ENCODE measurements at regions not wholly inside any gene's neighbourhood (a gene's known extent, or its start where the extent isn't known, plus 50 kb on each side); places are given as distances from the start of the nearest gene placed in this dataset.

DNA sequence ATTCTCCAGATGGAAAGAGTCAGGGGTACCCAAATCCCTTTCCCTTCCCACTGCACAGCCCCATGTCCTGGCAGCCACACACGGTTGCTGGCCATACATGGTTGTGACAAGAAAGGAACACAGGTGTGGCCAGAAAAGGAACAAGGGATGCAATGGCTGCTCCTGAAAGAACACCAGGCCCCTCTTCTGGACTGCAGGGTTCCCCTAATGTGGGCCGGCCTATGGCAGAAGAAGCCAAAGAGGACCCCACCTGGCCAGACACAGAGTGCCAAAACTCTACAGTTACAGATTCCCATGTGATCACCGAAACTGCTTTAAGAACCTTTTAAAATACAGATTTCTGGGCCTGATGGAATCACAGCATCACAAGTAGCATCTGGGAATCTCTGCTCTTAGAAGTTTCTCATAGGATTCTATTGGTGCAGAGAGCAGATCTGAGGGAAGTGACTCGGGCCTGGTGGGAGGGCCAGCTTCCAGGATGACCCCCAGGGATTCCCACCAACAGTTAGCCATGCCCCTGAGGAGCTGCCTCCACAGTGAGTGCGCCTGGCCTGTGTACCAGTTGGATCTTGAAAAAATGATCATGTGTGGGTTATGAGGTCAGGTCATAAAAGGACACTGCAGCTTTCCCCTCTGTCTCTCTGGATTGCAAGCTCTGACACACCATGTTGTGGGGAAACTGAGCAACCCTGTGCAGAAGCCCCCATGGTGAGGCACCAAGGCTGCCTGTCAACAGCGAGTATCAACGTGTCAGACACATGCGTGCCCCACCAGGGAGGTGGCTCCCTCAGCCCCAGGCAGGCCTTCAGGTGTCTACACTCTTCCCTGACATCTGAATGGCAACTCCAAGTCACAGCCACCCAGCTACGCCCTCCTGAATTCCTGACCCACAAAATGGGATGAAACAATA is 89.6 kb upstream of the LANCL2 start:
- TF ChIP-seq, protein P1, sequence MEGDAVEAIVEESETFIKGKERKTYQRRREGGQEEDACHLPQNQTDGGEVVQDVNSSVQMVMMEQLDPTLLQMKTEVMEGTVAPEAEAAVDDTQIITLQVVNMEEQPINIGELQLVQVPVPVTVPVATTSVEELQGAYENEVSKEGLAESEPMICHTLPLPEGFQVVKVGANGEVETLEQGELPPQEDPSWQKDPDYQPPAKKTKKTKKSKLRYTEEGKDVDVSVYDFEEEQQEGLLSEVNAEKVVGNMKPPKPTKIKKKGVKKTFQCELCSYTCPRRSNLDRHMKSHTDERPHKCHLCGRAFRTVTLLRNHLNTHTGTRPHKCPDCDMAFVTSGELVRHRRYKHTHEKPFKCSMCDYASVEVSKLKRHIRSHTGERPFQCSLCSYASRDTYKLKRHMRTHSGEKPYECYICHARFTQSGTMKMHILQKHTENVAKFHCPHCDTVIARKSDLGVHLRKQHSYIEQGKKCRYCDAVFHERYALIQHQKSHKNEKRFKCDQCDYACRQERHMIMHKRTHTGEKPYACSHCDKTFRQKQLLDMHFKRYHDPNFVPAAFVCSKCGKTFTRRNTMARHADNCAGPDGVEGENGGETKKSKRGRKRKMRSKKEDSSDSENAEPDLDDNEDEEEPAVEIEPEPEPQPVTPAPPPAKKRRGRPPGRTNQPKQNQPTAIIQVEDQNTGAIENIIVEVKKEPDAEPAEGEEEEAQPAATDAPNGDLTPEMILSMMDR (IDR thresholded peaks at IDR 0.05), result no peak

DNA sequence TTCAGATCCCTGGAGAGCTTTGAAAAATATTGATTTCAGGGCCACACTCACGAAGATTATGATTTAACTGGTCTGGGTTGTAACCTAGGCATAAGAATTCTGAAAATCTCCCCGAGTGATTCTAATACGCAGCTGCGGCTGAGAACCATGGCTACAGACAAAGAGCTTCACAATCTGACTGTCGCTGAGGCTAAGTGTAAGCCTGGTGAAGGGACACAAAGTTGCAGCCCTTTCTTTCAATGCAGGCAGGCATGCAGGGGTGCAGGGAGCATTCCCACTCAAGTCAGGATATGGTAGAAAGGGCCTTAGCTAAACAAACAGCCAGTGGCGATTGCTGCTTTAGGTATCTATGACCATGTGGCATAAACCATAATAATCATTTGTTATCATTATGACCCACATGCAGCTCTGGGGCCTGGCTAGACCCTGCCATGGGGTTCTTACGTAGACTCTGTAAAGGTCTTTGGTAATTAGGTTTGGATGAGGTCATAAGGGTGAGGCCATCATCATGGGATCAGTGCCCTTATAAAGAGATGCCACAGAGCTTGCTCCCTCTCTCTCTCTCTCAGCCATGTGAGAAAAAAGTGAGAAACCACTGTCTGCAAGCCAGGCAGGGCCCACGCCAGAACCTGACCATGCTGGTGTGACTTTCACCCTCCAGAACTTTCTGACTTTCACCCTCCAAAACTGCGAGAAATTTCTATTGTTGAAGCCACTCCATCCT is 88.4 kb upstream of the LANCL2 start:
- TF ChIP-seq, protein P1 (IDR thresholded peaks at IDR 0.05), result no peak

DNA sequence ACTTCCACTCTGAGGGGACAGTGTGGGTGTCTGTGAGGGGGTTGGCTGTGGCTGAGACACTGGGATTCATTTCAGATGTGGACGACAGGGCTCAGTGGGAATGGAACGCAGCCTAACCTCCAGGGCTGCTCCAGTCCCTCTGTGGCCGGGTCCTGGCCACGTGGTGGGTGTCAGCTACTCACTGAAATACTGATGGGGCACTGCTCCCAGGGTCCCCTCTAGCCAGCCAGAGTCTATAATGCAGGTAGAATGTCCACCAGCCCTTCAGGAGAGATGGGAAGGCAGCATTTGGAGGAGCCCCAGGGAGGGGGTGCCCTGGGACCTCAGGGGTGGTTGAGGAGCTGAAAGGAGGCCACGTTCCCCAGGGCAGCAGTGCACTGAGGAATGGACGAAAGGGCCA is 87.2 kb upstream of the LANCL2 start:
- TF ChIP-seq, protein P1 (IDR thresholded peaks at IDR 0.05), result no peak

DNA sequence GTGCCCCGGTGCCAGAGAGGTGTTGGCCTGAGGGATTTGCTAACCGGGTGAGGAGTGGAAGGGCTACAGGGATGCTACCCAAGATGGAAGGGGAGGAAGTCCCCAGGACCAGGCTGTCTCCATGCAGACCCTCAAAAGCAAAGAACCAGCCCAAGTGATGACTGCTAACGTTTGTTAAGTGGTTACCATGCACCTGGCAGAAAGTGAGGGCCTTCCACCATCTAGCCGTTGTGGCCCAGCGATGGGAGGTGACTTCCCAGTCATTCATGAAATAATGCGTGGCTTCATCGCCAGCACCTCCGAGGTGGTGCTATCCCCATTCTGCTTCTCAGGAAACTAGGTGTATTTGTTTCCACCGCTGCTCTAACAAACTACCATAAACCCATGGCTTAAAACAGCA is 86.8 kb upstream of the LANCL2 start:
- TF ChIP-seq, protein P1 (IDR thresholded peaks at IDR 0.05), result no peak

DNA sequence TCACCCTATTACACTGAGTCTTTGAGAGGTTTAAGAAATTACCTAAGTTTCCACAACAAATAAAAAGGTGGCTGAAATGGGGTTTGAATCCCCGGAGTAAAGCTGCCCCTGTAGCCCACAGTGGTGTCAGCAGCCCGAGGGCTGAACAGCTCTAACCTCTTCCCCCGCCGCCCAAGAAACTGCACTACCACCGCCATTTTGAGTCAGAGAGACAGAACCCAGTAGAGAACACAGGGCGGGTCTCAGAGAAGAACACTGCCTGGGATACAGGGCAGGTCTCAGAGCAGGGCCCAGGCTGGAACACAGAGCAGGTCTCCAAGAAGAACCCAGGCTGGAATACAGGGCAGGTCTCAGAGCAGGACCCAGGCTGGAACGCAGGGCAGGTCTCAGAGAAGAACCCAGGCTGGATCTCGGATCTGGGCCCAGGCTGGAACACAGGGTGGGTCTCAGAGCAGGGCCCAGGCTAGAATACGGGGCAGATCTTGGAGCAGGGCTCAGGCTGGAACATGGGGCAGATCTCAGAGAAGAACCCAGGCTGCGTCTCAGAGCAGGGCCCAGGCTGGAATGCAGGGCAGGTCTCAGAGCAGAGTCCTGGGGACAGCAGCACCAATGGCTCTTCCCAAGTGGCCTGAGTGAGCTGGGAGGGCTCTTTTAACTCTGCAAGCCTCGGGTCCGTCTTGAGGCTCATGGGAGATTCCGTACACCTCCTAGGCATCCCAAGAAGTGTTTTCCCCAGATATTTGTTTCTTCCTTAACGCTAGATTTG is 85.9 kb upstream of the LANCL2 start:
- TF ChIP-seq, protein P1 (IDR thresholded peaks at IDR 0.05), result no peak

DNA sequence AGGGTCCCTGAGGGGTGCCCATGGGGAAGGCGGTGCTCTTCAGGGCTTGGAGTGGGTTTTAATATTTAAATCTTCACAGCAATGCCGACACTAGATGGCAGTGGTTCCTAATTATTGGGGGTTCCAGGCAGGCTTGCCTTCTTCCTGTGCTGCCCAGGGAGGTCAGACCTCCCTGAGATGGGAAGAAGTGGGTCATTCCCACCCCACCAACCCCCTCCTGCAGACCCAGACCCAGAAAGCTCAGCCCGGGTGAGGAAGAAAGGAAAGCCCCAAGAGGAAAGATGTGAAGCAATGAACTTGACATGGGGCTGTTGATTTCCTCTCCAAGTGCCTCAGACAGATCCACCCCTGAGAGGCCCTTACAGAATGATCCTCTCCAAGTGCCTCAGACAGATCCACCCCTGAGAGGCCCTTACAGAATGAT is 85.1 kb upstream of the LANCL2 start:
- TF ChIP-seq, protein P1 (IDR thresholded peaks at IDR 0.05), result peak; percentile 64

DNA sequence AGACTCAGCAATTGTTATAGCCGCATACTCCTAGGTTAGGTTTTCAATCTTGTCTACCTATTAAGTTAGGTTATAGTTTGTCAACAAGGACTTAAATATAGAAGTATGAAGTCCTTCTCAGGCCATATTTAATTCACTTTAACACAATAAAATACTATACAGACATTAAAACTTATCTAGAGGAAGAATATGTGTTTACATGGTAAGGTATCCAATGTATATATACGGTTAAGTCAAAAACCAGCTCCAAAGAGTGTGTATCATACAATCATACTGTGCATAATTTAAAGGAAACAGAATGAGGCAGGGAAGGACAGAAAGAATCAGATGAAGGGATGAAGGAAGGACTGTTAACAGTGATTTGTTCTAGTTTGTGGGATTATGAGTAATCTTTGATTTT is 79.5 kb upstream of the LANCL2 start:
- TF ChIP-seq, protein P1 (IDR thresholded peaks at IDR 0.05), result no peak

All from LNCAP (cell line).